Neural cell (in vitro differentiated cells): ENCODE measurements at regions not wholly inside any gene's neighbourhood (a gene's known extent, or its start where the extent isn't known, plus 50 kb on each side); places are given as distances from the start of the nearest gene placed in this dataset.

Source experiments
- H2AFZ ChIP-seq: fragments of 200-600, 300-800 bp; sonication (generic), shearing (Covaris generic); 2 replicates; pipeline ENCODE4 v1.6.0; 2014; ENCODE audit warnings: low read depth, mild to moderate bottlenecking, antibody characterized with exemption, low read length, moderate library complexity
- H3F3A ChIP-seq: fragments of 200-600 bp; shearing (Covaris generic); 2 replicates; pipeline ENCODE4 v1.6.1; 2016; ENCODE audit warnings: mild to moderate bottlenecking, moderate library complexity, mixed read lengths, antibody characterized with exemption, low read length; ENCODE audit not compliant: insufficient read depth, poor library complexity, severe bottlenecking
- H3K27ac ChIP-seq: fragments of 200-600, 300-800 bp; sonication (generic), shearing (Covaris generic); 2 replicates; pipeline ENCODE4 v1.5.1; 2014; ENCODE audit warnings: mild to moderate bottlenecking, low read length, moderate library complexity
- H3K27me3 ChIP-seq: fragments of 300-800, 200-600 bp; sonication (generic), shearing (Covaris generic); 2 replicates; pipeline ENCODE4 v1.6.0; 2014; ENCODE audit warnings: mild to moderate bottlenecking, low read depth, low read length, moderate library complexity; ENCODE audit not compliant: insufficient read depth
- H3K36me3 ChIP-seq: fragments of 300-800, 200-600 bp; sonication (generic), shearing (Covaris generic); 2 replicates; pipeline ENCODE4 v1.5.1; 2014; ENCODE audit warnings: mild to moderate bottlenecking, antibody characterized with exemption, low read length, moderate library complexity; ENCODE audit not compliant: insufficient read depth
- H3K4me2 ChIP-seq: fragments of 300-800, 200-600 bp; sonication (generic), shearing (Covaris generic); 2 replicates; pipeline ENCODE4 v1.6.0; 2014; ENCODE audit warnings: mild to moderate bottlenecking, low read length
- H3K4me3 ChIP-seq: fragments of 300-800, 200-600 bp; sonication (generic), shearing (Covaris generic); 2 replicates; pipeline ENCODE4 v1.5.1; 2014; ENCODE audit warnings: mild to moderate bottlenecking, low read length, moderate library complexity
- H3K79me2 ChIP-seq: fragments of 200-600 bp; shearing (Covaris generic); replicated peaks from 2 replicates; pipeline ENCODE4 v1.6.0; 2014; ENCODE audit warnings: mild to moderate bottlenecking, low read length, moderate library complexity; ENCODE audit not compliant: insufficient read depth
- H3K9ac ChIP-seq: fragments of 300-800, 200-600 bp; sonication (generic), shearing (Covaris generic); 2 replicates; pipeline ENCODE4 v1.6.1; 2016; ENCODE audit warnings: mild to moderate bottlenecking, low read length, mixed read lengths
- H3K9me2 ChIP-seq: fragments of 200-600 bp; shearing (Covaris generic); 2 replicates; pipeline ENCODE4 v1.6.1; 2016; ENCODE audit warnings: mild to moderate bottlenecking, low read length, mixed read lengths; ENCODE audit not compliant: insufficient read depth
- H3K9me3 ChIP-seq: fragments of 200-600, 300-800 bp; sonication (generic), shearing (Covaris generic); 2 replicates; pipeline ENCODE4 v1.6.1; 2016; ENCODE audit warnings: mild to moderate bottlenecking, mixed run types, low read length, moderate library complexity, mixed read lengths
- H4K20me1 ChIP-seq: fragments of 200-600 bp; shearing (Covaris generic); 2 replicates; pipeline ENCODE4 v1.6.1; 2016; ENCODE audit warnings: mild to moderate bottlenecking, mixed run types; ENCODE audit not compliant: insufficient read depth
- EP300 ChIP-seq: fragments of 450-650 bp; conservative IDR thresholded peaks from 2 replicates; pipeline ENCODE4 v1.6.1; 2014; ENCODE audit warnings: antibody characterized with exemption, mild to moderate bottlenecking, moderate library complexity; ENCODE audit not compliant: poor library complexity, severe bottlenecking
- EZH2 ChIP-seq: fragments of 200-600, 300-800 bp; shearing (Covaris generic), sonication (generic); IDR thresholded peaks from 2 replicates; pipeline ENCODE4 v1.6.1; 2014; ENCODE audit warnings: antibody characterized with exemption, low read length, borderline replicate concordance, mild to moderate bottlenecking; ENCODE audit not compliant: insufficient read depth, poor library complexity, severe bottlenecking
- MXI1 ChIP-seq: fragments of 450-650 bp; conservative IDR thresholded peaks from 2 replicates; pipeline ENCODE4 v1.6.1; 2014; ENCODE audit warnings: antibody characterized with exemption, mild to moderate bottlenecking; ENCODE audit not compliant: poor library complexity, severe bottlenecking
- POLR2AphosphoS5 ChIP-seq: IDR thresholded peaks from 2 replicates; pipeline ENCODE4 v1.6.1; 2012
- RAD21 ChIP-seq: fragments of 450-650 bp; conservative IDR thresholded peaks from 2 replicates; pipeline ENCODE4 v1.6.1; 2014; ENCODE audit warnings: antibody characterized with exemption, mild to moderate bottlenecking, moderate library complexity
- SMC3 ChIP-seq: fragments of 450-650 bp; conservative IDR thresholded peaks from 2 replicates; pipeline ENCODE4 v1.6.1; 2014; ENCODE audit warnings: antibody characterized with exemption, mild to moderate bottlenecking, moderate library complexity; ENCODE audit not compliant: poor library complexity
- TAF1 ChIP-seq: IDR thresholded peaks from 2 replicates; pipeline ENCODE4 v1.6.1; 2012; ENCODE audit warnings: low read depth
- TF ChIP-seq, protein P1 (sequence below): fragments of 450-650 bp; IDR thresholded peaks from 2 replicates; pipeline ENCODE4 v1.5.1; 2014; ENCODE audit warnings: antibody characterized with exemption, mild to moderate bottlenecking, moderate library complexity; ENCODE audit not compliant: poor library complexity, severe bottlenecking
- TF ChIP-seq, protein P2 (sequence below): IDR thresholded peaks from 2 replicates; pipeline ENCODE4 v1.6.1; 2012; ENCODE audit warnings: borderline replicate concordance

DNA sequence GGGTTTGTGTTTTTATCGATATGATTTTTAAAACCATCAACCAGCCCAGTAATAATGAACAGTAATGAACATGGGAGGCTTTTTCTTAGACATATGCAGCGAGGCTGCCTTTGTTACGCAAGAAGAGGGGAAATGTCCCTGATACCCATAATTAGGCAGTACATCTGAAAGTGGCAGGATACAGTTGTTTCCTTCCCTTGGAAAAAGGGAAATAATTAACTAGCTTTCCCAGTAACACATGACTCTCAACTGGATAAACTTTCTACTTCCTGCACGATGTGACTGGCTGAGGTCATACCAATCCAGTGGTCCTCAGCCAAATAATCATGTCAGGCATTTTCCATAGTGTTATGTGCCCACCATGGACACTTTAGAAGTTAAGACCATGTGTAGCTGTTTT is 431.6 kb upstream of the C9orf72 start:
- Histone ChIP-seq H3K4me2 (no peak overlapping the region), H3K27me3 (no peaks in the 10 kb centered on the region), H3K9ac (no peak overlapping the region), H3K4me3 (no peak overlapping the region), H3K9me3 (peaks cover 3% of the 10 kb centered on the region), H3K36me3 (no peaks in the 10 kb centered on the region), H3F3A (no peaks in the 10 kb centered on the region), H4K20me1 (no peaks in the 10 kb centered on the region), H2AFZ (no peak overlapping the region), H3K79me2 (no peaks in the 10 kb centered on the region), H3K9me2 (no peaks in the 10 kb centered on the region), H3K27ac (no peak overlapping the region)
- no peak for TF ChIP-seq POLR2AphosphoS5
- TF ChIP-seq SMC3: no peak
- TF ChIP-seq, protein P1, sequence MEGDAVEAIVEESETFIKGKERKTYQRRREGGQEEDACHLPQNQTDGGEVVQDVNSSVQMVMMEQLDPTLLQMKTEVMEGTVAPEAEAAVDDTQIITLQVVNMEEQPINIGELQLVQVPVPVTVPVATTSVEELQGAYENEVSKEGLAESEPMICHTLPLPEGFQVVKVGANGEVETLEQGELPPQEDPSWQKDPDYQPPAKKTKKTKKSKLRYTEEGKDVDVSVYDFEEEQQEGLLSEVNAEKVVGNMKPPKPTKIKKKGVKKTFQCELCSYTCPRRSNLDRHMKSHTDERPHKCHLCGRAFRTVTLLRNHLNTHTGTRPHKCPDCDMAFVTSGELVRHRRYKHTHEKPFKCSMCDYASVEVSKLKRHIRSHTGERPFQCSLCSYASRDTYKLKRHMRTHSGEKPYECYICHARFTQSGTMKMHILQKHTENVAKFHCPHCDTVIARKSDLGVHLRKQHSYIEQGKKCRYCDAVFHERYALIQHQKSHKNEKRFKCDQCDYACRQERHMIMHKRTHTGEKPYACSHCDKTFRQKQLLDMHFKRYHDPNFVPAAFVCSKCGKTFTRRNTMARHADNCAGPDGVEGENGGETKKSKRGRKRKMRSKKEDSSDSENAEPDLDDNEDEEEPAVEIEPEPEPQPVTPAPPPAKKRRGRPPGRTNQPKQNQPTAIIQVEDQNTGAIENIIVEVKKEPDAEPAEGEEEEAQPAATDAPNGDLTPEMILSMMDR: no peak
- TF ChIP-seq RAD21: no peak
- no peak for TF ChIP-seq EZH2
- TF ChIP-seq TAF1: no peak
- no peak for TF ChIP-seq MXI1
- no peak for TF ChIP-seq EP300
- TF ChIP-seq, protein P2, sequence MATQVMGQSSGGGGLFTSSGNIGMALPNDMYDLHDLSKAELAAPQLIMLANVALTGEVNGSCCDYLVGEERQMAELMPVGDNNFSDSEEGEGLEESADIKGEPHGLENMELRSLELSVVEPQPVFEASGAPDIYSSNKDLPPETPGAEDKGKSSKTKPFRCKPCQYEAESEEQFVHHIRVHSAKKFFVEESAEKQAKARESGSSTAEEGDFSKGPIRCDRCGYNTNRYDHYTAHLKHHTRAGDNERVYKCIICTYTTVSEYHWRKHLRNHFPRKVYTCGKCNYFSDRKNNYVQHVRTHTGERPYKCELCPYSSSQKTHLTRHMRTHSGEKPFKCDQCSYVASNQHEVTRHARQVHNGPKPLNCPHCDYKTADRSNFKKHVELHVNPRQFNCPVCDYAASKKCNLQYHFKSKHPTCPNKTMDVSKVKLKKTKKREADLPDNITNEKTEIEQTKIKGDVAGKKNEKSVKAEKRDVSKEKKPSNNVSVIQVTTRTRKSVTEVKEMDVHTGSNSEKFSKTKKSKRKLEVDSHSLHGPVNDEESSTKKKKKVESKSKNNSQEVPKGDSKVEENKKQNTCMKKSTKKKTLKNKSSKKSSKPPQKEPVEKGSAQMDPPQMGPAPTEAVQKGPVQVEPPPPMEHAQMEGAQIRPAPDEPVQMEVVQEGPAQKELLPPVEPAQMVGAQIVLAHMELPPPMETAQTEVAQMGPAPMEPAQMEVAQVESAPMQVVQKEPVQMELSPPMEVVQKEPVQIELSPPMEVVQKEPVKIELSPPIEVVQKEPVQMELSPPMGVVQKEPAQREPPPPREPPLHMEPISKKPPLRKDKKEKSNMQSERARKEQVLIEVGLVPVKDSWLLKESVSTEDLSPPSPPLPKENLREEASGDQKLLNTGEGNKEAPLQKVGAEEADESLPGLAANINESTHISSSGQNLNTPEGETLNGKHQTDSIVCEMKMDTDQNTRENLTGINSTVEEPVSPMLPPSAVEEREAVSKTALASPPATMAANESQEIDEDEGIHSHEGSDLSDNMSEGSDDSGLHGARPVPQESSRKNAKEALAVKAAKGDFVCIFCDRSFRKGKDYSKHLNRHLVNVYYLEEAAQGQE: no peak

- Histone ChIP-seq H3K27me3 (no peaks in the 10 kb centered on the region), H3K9ac (no peak overlapping the region), H3K9me2 (no peaks in the 10 kb centered on the region), H3K4me2 (no peak overlapping the region), H4K20me1 (no peaks in the 10 kb centered on the region), H2AFZ (no peak overlapping the region), H3K9me3 (peaks cover 3% of the 10 kb centered on the region), H3K36me3 (no peaks in the 10 kb centered on the region), H3K4me3 (no peak overlapping the region), H3K27ac (no peak overlapping the region), H3K79me2 (no peaks in the 10 kb centered on the region), H3F3A (no peaks in the 10 kb centered on the region)
- TF ChIP-seq, protein P2: no peak
- TF ChIP-seq TAF1: no peak
- TF ChIP-seq SMC3: no peak
- no peak for TF ChIP-seq EP300
- TF ChIP-seq RAD21: no peak
- TF ChIP-seq MXI1: no peak
- no peak for TF ChIP-seq EZH2
- TF ChIP-seq, protein P1: no peak
- no peak for TF ChIP-seq POLR2AphosphoS5
These were observed 432.5 kb upstream of the C9orf72 start for GRCh38 chr9:28005779-28006178.
